SK-N-SH (cell line): ENCODE measurements at regions not wholly inside any gene's neighbourhood (a gene's known extent, or its start where the extent isn't known, plus 50 kb on each side); places are given as distances from the start of the nearest gene placed in this dataset.

Experiments used
- CTCF ChIA-PET: fragments of 300-600, 350-600 bp; formaldehyde crosslinking; extraction: SDS; loops from one replicate; lab custom pipeline; 2021; lab: Yijun Ruan, JAX
- POLR2A ChIA-PET: fragments of 350-600 bp; sonication (Branson Sonifier 250); formaldehyde crosslinking; extraction: SDS; loops from one replicate; lab custom pipeline; 2020; ENCODE audit warnings: antibody characterized with exemption, inconsistent platforms; lab: Yijun Ruan, JAX
- DNase-seq: peaks from one replicate; pipeline ENCODE4 v3.0.0; 2012
- H2AFZ ChIP-seq: fragments of 200-600 bp; sonication (generic); 2 replicates; pipeline ENCODE4 v1.8.1; 2016; ENCODE audit warnings: antibody characterized with exemption, mild to moderate bottlenecking, low read depth
- H3F3A ChIP-seq: fragments of 200-600 bp; sonication (generic); replicated peaks from 2 replicates; pipeline ENCODE3; 2016; ENCODE audit warnings: antibody characterized with exemption, mild to moderate bottlenecking; ENCODE audit not compliant: insufficient read depth
- H3K27ac ChIP-seq, 2 experiments: fragments of 200-500 bp in 1 of 2; fragments of 200-600 bp in 1 of 2; sonication (Bioruptor generic) in 1 of 2; sonication (generic), shearing (Covaris generic) in 1 of 2; 2 replicates each; pipeline versions ENCODE4 v1.5.1 to v1.6.1; 2014 to 2016; ENCODE audit warnings: low read depth in 2 of 2, inconsistent platforms in 1 of 2, low read length in 1 of 2, mild to moderate bottlenecking in 1 of 2, mixed read lengths in 1 of 2
- H3K27me3 ChIP-seq: fragments of 200-600 bp; sonication (generic), shearing (Covaris generic); 2 replicates; pipeline ENCODE4 v1.6.1; 2016; ENCODE audit warnings: mixed run types; ENCODE audit not compliant: insufficient read depth
- H3K36me3 ChIP-seq, 2 experiments: fragments of 200-500 bp in 1 of 2; fragments of 200-600 bp in 1 of 2; sonication (Bioruptor generic) in 1 of 2; sonication (generic) in 1 of 2; replicated peaks in 1 of 2; 2 replicates each; pipeline versions ENCODE3 to v1.5.1; 2014 to 2016; ENCODE audit warnings: low read length in 1 of 2, mild to moderate bottlenecking in 1 of 2; ENCODE audit not compliant: insufficient read depth in 2 of 2, control insufficient read depth in 1 of 2
- H3K4me1 ChIP-seq, 2 experiments: fragments of 200-500 bp in 1 of 2; fragments of 200-600 bp in 1 of 2; sonication (Bioruptor generic) in 1 of 2; sonication (generic), shearing (Covaris generic) in 1 of 2; 2 replicates each; pipeline versions ENCODE4 v1.5.1 to v1.6.1; 2014 to 2016; ENCODE audit warnings: low read depth in 1 of 2, low read length in 1 of 2, mixed run types in 1 of 2; ENCODE audit not compliant: insufficient read depth in 2 of 2, control insufficient read depth in 1 of 2
- H3K4me2 ChIP-seq: fragments of 200-600 bp; sonication (generic), shearing (Covaris generic); 2 replicates; pipeline ENCODE4 v1.6.1; 2017; ENCODE audit warnings: mixed run types
- H3K4me3 ChIP-seq, 2 experiments: fragments of 200-500 bp in 1 of 2; fragments of 200-600 bp in 1 of 2; sonication (Bioruptor generic) in 1 of 2; sonication (generic), shearing (Covaris generic) in 1 of 2; 2 replicates each; pipeline versions ENCODE4 v1.5.1 to v1.8.1; 2014 to 2016; ENCODE audit warnings: low read depth in 2 of 2, inconsistent platforms in 1 of 2, low read length in 1 of 2, mild to moderate bottlenecking in 1 of 2, mixed read lengths in 1 of 2, moderate library complexity in 1 of 2
- H3K79me2 ChIP-seq: fragments of 200-600 bp; sonication (generic); 2 replicates; pipeline ENCODE4 v1.8.1; 2017; ENCODE audit warnings: mild to moderate bottlenecking; ENCODE audit not compliant: insufficient read depth
- H3K9ac ChIP-seq: fragments of 200-600 bp; sonication (generic); 2 replicates; pipeline ENCODE4 v1.6.1; 2017; ENCODE audit warnings: mixed run types
- H3K9me2 ChIP-seq: fragments of 200-600 bp; sonication (generic); 2 replicates; pipeline ENCODE4 v1.6.1; 2017; ENCODE audit warnings: mixed run types
- H3K9me3 ChIP-seq: fragments of 200-600 bp; sonication (generic); 2 replicates; pipeline ENCODE4 v1.6.1; 2017; ENCODE audit warnings: mixed run types, mild to moderate bottlenecking, moderate library complexity
- H4K20me1 ChIP-seq: fragments of 200-600 bp; sonication (generic); 2 replicates; pipeline ENCODE4 v1.6.1; 2017; ENCODE audit warnings: mild to moderate bottlenecking, mixed run types; ENCODE audit not compliant: insufficient read depth
- CHD2 ChIP-seq: fragments of 150-350 bp; IDR thresholded peaks from 2 replicates; pipeline ENCODE4 v1.6.1; 2018; ENCODE audit warnings: low read length; ENCODE audit not compliant: partially characterized antibody
- CTCF ChIP-seq: fragments of 200-600 bp; sonication (generic); IDR thresholded peaks from 2 replicates; pipeline ENCODE4 v1.6.1; 2017; ENCODE audit warnings: antibody characterized with exemption, mild to moderate bottlenecking, moderate library complexity
- ELF1 ChIP-seq: IDR thresholded peaks from 2 replicates; pipeline ENCODE4 v1.4.0; 2012
- EP300 ChIP-seq, 2 experiments: IDR thresholded peaks; 2 replicates each; pipeline versions ENCODE4 v1.4.0 to v1.6.1; 2012; ENCODE audit warnings: borderline replicate concordance in 1 of 2, low read depth in 1 of 2, low read length in 1 of 2
- FOXM1 ChIP-seq: IDR thresholded peaks from 2 replicates; pipeline ENCODE4 v1.4.0; 2012; ENCODE audit warnings: low read depth, mild to moderate bottlenecking
- GATA2 ChIP-seq: sonication (generic); formaldehyde crosslinking; IDR thresholded peaks from 2 replicates; pipeline ENCODE4 v1.5.0; 2020; ENCODE audit warnings: mild to moderate bottlenecking, missing genetic modification reagents
- MEF2A ChIP-seq: IDR thresholded peaks from 2 replicates; pipeline ENCODE4 v1.4.0; 2012; ENCODE audit warnings: low read depth, borderline replicate concordance
- MXI1 ChIP-seq: IDR thresholded peaks from 2 replicates; pipeline ENCODE4 v1.6.1; 2012; ENCODE audit warnings: mild to moderate bottlenecking, low read depth, low read length, improper control_type of control experiment
- NFIC ChIP-seq: IDR thresholded peaks from 2 replicates; pipeline ENCODE4 v1.4.0; 2012; ENCODE audit warnings: borderline replicate concordance
- POLR2AphosphoS5 ChIP-seq: IDR thresholded peaks from 2 replicates; pipeline ENCODE4 v1.6.1; 2012; ENCODE audit warnings: low read depth, low read length
- RAD21 ChIP-seq: IDR thresholded peaks from 2 replicates; pipeline ENCODE4 v1.6.1; 2012; ENCODE audit warnings: mild to moderate bottlenecking, low read length
- REST ChIP-seq: IDR thresholded peaks from 2 replicates; pipeline ENCODE4 v1.6.1; 2012; ENCODE audit warnings: mild to moderate bottlenecking, low read depth, low read length, moderate library complexity
- RXRA ChIP-seq: IDR thresholded peaks from 2 replicates; pipeline ENCODE4 v1.4.0; 2012; ENCODE audit warnings: low read depth, mild to moderate bottlenecking, borderline replicate concordance
- SMC3 ChIP-seq: IDR thresholded peaks from 2 replicates; pipeline ENCODE4 v1.6.1; 2012; ENCODE audit warnings: low read depth, low read length, improper control_type of control experiment
- TEAD4 ChIP-seq: IDR thresholded peaks from 2 replicates; pipeline ENCODE4 v1.4.0; 2012; ENCODE audit warnings: mild to moderate bottlenecking, borderline replicate concordance; ENCODE audit not compliant: insufficient read depth
- USF2 ChIP-seq: fragments of 150-350 bp; IDR thresholded peaks from 2 replicates; pipeline ENCODE4 v1.6.1; 2017; ENCODE audit warnings: antibody characterized with exemption, low read length, low read depth, borderline replicate concordance

- Histone ChIP-seq H3K27me3 (no peaks in the 10 kb centered on the region), H3K27ac (no peak overlapping the region), H3K9ac (no peak overlapping the region), H3K79me2 (no peaks in the 10 kb centered on the region), H2AFZ (no peak overlapping the region), H3K4me2 (no peak overlapping the region), H3K4me1 (no peaks in the 10 kb centered on the region), H3K4me3 (no peak overlapping the region), H4K20me1 (no peaks in the 10 kb centered on the region), H3F3A (no peaks in the 10 kb centered on the region), H3K9me2 (no peaks in the 10 kb centered on the region), H3K36me3 (no peaks in the 10 kb centered on the region), H3K9me3 (no peaks in the 10 kb centered on the region)
- DNase-seq, result no peak
- TF ChIP-seq MXI1, result no peak
- no peak for TF ChIP-seq TEAD4
- no peak for TF ChIP-seq USF2
- no peak for TF ChIP-seq CTCF
- no peak for TF ChIP-seq ELF1
- TF ChIP-seq POLR2AphosphoS5, result no peak
- TF ChIP-seq FOXM1, result no peak
- TF ChIP-seq REST, result no peak
- no peak for TF ChIP-seq NFIC
- TF ChIP-seq GATA2, result no peak
- TF ChIP-seq SMC3, result no peak
- TF ChIP-seq RAD21, result no peak
- POLR2A ChIA-PET, result no interaction called here
- CTCF ChIA-PET, result no interaction called here
Measured at GRCh38 chr9:14014744-14015143, 299.2 kb downstream of the NFIB start.

- POLR2A ChIA-PET, result no interaction called here
- Histone ChIP-seq H3K27ac (no peak overlapping the region), H3K27me3 (no peaks in the 10 kb centered on the region), H3K36me3 (no peaks in the 10 kb centered on the region), H4K20me1 (no peaks in the 10 kb centered on the region), H2AFZ (no peak overlapping the region), H3K9ac (no peak overlapping the region), H3K79me2 (no peaks in the 10 kb centered on the region), H3K4me2 (no peak overlapping the region), H3F3A (no peaks in the 10 kb centered on the region), H3K9me2 (no peaks in the 10 kb centered on the region), H3K4me3 (no peak overlapping the region), H3K9me3 (no peaks in the 10 kb centered on the region), H3K4me1 (no peaks in the 10 kb centered on the region)
- no peak for DNase-seq
- CTCF ChIA-PET, result no interaction called here
- TF ChIP-seq CHD2 (no peak), REST (no peak), CTCF (no peak), RXRA (no peak), MEF2A (no peak), EP300 (IDR thresholded peaks at IDR 0.05; ENCODE audit: borderline replicate concordance in 1 of 2, low read depth in 1 of 2, low read length in 1 of 2) (no peak)
Measured at GRCh38 chr9:14014218-14014617, 299.7 kb downstream of the NFIB start.
